ENCODE measurements at regions not wholly inside any gene's neighbourhood (a gene's known extent, or its start where the extent isn't known, plus 50 kb on each side); places are given as distances from the start of the nearest gene placed in this dataset.
"Not testable (repeated sequence)": the region's sequence is repeated elsewhere in the genome, so short reads cannot be mapped to it uniquely, and the experiment has no call there.

DNA sequence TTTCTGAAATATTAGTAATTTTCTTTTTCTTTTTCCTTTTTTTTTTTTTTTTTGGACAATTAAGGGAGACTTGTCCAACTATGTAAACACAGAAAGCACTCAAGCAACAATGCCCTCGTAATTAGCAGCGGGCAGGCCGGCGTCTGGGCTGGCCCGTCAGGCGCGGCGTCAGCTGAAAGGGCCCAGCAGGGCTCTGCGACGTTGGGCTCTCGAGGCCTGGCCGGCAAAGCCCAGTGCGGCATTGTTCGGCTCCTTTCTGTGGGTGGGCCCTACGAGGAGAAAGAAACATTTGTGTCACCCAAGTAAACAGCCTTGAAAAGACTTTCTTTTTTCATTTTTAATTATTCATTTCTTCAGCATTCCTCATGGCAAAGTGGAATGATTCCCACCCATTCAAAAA is 359.2 kb downstream of the TEX29 start:
- not testable (repeated sequence) for DNase-seq; H3K9me3 Mint-ChIP-seq; H3K4me3 Mint-ChIP-seq; H3K27ac Mint-ChIP-seq; H3K27me3 Mint-ChIP-seq; H3K36me3 Mint-ChIP-seq; ATAC-seq (ENCODE audit: low read depth in 2 of 2); H3K4me1 Mint-ChIP-seq

DNA sequence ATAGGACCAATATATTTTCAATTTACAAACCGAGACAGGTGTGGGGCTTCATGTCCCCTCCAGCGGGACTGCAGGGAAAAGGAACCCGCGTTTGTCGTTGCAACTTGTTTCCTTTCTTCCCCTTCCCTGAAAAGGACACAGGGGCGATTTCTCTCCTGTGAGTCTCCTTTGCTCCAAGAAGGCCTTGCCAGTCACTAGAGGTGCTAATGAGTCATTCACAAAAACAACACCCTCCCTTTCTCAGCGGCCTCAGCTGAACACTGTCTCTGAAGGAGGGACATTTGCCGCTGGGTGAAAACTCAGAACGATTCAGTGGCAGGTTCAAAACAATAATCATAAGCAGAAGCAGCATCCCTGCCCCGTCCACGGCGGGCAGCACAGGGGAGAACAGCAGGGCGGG is 359.7 kb downstream of the TEX29 start:
- not testable (repeated sequence) for H3K4me1 Mint-ChIP-seq; H3K27ac Mint-ChIP-seq; DNase-seq; H3K36me3 Mint-ChIP-seq; H3K27me3 Mint-ChIP-seq; H3K4me3 Mint-ChIP-seq; H3K9me3 Mint-ChIP-seq; ATAC-seq (ENCODE audit: low read depth in 2 of 2)

DNA sequence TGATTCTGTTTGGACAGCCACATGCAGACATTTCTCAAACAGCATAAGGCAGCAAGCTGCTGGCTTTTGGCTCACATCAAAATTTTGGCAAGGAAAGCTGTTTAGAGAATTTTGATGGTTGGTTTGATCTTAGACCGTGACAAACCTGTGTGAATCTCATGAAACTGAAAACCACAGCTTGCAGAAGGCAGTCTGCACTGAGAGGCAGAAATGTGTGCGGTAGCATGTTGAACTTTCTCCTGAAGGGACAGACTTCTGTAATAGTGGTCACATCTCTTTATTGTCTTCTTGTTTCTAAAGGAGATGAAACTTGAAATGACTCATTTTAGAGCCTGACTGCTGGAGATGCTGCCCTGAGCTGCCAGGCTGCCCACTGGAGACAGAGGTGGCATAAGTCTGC is 371.6 kb downstream of the TEX29 start:
- not testable (repeated sequence) for H3K4me3 Mint-ChIP-seq, H3K27me3 Mint-ChIP-seq

GRCh38 chr13:111696121-111696520 is 370.8 kb upstream of the SOX1 start:
- H3K4me3 Mint-ChIP-seq; H3K36me3 Mint-ChIP-seq; DNase-seq; H3K27ac Mint-ChIP-seq; H3K4me1 Mint-ChIP-seq; H3K27me3 Mint-ChIP-seq; H3K9me3 Mint-ChIP-seq; ATAC-seq (ENCODE audit: low read depth in 2 of 2): not testable (repeated sequence)

More for the DNA sequence above, 371.6 kb downstream of the TEX29 start:
- H3K27ac Mint-ChIP-seq; H3K4me1 Mint-ChIP-seq; H3K9me3 Mint-ChIP-seq; H3K36me3 Mint-ChIP-seq; DNase-seq; ATAC-seq (ENCODE audit: low read depth in 2 of 2): not testable (repeated sequence)

DNA sequence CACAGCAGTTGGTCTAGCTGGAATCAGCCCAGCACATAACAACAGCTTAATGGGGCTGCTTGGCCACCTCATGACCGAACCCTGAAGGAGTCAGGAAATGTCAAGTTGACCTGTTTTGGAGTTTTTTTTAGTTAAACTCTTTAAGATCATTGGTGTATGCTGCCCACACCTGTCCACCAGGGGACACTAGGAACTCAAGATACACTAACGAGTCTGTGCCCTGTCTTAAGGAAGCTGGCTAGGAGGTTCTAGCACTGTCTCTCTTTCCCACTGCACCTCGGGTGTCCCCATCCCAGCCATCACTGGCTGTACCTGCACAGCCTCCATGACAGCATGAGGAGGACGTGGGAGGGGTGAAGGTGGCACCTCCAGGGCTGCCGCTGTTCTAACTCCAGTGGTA is 364.9 kb upstream of the SOX1 start:
- not testable (repeated sequence) for H3K9me3 Mint-ChIP-seq; H3K27me3 Mint-ChIP-seq; H3K4me3 Mint-ChIP-seq; DNase-seq; H3K36me3 Mint-ChIP-seq; H3K4me1 Mint-ChIP-seq; H3K27ac Mint-ChIP-seq; ATAC-seq (ENCODE audit: low read depth in 2 of 2)
